ENCODE measurements at regions not wholly inside any gene's neighbourhood (a gene's known extent, or its start where the extent isn't known, plus 50 kb on each side); places are given as distances from the start of the nearest gene placed in this dataset.
"Not testable (repeated sequence)": the region's sequence is repeated elsewhere in the genome, so short reads cannot be mapped to it uniquely, and the experiment has no call there.

DNA sequence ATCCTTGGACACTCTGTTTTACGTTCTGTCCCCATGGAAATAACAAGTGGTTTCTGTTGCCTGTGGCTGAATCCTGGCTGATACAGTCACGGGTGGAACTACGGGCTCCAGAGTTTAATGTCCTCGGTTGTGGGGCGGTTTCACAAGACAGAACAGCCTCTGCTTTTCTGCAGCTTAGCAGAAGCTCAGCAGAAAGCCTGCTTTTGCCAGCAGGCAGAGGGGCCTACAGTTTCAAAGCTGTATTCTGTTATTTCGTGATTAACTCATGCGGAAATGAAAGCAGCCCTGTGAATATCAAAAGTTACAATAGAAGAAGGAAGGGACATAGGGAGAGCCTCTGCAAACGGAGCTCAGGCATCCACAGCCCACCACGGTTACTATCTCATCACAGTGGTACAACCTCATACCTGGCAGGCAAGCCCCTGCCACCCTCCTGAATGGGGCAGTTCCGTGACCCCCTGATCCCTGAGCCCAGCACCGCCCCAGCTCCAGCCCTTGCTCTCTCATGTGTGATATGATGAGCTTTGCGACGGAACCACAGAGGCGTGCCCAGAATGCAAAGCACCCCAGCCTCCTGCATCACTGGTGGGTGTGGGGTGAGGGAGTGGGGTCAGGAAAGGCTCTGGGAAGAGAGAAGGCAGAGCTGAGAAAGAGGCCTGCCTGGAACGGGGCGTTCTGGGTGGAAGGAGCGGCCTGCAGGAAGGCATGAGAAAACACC is 360.6 kb downstream of the BRD1 start:
- DNase-seq: no peak

DNA sequence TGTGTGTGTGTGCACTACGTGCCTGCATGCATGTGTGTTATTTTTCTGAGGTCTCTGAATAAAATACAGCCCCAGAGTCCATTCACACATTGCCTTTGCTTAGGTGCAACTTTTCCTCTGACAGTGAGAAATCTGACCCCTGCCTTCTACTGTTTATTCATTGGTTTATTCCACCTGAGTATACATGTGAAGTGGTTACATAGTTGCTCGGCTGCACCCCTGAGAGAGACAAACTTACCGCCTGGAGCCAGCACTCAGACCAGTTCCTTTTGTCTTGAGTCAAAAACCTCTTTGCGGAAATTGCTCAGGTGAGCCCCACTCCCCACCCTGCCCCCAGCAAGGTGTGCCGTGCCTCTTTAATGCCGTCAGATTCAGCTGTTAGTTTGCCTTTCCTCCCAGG is 363.6 kb downstream of the BRD1 start:
- DNase-seq: no peak

DNA sequence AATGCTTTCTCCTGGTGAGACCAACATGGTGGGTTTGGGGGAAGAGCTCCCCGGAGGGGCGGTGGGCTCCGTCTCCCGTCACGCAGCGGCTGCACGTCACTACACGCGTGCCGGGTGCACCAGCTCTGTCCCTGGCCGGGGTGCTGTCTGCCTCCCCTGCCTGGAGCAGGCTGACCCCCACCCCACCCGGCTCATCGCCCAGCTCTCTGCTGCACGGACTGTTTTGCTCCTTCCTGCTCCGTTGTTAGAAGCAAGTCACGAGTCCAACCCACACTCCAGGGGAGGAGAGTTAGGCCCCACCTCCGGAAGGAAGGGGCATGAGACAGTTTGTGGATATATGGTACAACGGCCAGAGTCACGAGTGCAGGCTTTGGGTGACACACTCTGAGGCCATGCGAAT is 364.9 kb downstream of the BRD1 start:
- peak in 1 of 56 donors; percentile 32 for DNase-seq

DNA sequence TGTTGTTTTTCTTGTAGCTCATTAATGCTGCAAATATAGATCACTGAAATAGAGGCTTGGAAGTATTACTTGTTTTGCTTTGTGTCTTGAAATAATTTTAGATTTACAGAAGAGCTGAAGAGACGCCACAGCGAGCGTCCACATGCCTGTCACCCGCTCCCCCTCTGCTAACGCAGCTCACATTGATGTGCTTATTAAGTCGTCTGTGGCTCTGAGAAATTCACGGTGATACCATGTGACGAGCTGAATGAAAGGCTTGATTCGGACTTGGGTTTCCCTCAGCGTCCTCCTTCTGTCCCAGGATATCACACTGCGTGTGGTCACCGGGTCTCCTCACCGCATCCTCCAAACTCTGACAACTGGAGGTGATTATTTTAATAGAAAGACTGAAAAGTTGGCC is 365.4 kb downstream of the BRD1 start:
- no peak for DNase-seq

DNA sequence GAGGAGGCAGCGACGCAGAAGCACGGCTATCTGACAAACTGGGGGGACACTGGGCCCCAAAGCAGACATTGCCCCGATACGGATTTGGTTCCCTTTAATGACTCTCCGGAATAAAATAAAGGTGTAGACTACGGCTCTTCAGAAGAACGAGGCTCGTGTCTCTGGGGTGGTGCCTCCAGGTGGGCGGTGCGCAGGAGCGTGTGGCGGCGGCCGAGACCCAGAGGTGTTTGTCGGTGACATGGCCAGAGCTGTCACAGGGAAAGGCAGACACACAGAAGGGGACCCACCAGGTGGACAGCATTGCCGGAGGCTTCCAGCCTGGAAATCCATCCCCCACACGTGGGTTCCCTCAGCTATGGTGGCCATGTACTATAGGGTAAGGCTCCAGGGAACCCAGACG is 366.0 kb downstream of the BRD1 start:
- no peak for DNase-seq

DNA sequence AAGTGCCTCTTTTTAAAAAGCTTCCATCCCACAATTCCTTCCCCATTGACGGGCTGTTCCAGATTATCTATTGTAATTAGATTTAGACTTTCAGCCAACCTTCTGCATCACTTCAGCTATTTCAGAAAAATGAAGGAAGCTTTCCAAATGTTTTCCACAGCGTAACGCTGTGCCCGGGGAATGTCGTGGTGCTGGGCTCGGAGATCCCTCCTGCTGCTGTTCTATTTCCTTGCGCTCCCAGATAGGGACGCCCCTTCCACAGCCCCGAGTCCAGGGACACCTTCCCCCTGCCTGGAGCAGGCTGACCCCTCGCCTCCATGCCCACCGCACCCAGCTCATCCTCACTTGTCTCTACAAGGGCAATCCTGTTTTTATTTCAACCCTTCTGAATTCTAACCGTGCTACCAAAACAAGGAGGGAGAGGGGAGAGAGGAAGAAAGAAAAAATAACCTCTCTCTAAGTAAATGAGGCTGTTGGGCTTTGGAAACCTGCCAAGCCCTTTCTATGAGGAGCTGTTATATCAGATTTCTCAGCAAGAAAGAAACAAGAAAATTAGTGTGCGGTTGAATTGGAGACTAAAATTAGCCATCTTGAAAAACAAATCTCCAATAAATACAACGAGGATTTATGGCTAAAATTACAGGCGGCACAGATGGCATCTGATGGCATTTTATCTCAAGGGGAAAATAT is 366.9 kb downstream of the BRD1 start:
- DNase-seq: peak in 5 of 56 donors; percentile 12 to 79 (median 43)

DNA sequence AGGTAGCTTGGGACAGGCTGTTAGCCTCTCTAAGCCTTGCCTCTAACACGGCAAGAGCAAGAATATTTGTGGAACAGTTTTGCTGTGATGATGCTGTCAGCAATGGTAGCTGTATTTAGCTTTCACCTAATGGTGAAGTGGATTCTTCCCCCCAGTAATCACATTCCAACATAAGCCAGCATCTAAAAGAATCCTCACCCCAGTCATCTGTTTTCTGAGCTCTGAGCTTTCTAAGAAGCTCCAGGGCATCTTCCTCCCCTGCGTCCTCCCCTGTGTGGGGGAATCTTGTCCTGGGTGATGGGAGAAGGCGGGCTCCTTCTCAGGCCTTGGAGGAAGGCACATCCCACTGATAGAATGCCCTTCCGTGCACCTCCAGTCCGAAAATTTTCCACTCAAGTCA is 367.6 kb downstream of the BRD1 start:
- DNase-seq: no peak

DNA sequence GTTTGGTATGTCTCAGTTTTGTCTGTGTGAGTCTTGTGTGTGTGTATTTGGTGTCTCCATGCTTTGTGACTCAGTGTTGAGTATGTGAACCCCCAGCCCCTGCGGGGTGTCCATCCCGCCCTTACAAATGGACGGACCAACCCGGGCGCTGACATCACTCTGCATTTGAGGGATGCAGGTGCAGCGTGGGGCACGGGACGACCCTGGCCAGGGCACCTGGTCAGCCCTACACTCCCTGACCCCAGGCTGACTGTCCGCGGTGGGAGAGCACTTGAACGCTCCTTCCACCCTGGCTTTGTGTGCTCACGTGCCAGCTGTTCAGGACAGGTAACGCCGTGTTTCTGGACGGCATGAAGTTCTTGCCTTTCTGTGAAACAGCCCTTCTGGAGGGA is 369.0 kb downstream of the BRD1 start:
- no peak for DNase-seq

DNA sequence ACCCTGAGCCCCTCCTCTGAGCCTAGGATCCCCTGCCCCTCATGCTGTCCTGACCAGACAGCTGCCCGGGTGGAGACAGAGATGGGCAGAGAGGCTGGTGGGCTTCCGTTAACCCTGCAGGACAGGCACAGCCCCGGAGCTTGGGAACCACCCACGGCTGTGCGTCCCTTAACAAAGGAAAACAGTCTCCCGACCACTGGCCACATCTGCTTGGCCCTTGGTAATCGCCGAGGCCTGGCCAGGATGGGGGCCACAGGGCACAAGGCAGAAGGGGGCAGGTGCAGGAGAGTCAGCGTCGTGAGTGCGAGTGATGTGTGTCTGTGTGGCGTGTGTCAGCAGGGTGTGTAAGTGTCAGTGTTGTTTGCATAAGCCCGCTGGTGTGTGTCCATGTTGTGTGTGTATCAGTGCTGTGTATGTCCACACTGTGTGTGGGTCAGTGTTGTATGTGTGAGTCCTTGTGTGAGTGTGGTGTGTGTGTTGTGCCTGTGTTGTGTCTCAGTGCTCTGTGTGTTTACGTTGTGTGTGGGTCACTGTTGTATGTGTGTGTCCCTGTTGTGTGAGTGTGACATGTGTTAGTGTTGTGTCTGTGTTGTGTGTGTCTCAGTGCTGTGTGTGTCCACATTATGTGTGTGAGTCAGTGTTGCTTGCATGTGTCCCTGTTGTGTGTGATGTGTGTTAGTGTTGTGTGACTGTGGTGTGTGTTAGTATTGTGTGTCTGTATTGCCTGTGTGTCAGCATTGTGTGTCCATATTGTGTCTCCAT is 369.5 kb downstream of the BRD1 start:
- no peak for DNase-seq

DNA sequence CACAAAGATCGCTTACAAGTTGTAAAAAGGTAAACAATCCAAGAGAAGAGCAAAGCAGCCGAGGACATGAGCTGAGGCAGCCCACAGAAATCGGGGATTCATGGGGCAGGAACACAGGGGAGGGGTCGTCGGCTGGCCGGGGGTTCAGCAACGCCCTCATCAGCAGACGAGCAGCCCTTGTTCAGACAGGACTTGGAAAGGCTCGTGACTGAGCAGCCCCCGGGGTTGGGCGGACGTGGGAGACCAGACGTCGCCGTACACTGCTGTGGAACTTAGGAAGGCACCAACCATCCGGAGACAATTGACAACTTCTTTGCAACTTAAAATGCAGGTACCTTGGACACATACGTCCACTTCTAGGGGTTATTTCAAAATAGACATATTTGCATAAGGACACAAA is 370.5 kb downstream of the BRD1 start:
- no peak for DNase-seq

DNA sequence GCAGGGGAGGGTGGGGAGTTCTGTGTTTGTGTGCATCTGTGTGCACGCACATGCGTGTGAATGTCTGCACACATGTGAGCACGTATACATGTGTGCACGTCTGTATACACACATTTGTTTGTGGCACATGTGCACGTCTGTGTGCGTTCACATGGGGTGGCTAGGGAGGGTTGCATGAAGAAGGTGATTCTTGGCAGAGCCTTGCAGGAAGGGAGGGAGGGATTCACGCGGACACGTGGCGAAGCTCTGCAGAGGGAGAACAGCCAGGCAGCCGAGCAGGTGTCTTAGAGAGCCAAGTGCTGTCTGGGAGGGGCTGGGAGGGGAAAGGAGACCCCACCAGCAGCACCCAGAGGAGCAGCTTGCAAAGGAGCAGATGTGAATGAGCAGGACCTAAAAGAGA is 372.1 kb downstream of the BRD1 start:
- no peak for DNase-seq

DNA sequence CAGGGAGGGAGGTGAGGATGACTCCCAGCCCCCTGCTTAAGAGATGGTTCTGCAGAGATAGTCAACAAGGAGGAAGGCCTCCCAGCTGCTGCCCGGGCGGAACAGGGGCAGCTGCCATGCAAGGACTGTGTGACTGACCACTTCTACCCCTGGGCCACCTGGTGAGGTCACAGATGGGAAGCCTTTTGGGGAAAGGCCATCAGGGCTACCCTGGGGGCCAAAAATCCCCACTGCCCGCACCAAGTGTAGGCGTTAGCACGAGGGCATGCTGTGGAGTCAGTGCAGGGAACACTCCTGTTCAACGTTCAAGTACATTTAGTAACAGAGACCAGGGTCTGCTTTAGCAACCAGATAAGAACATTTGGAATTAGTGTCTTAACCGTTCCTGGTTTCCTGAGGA is 372.9 kb downstream of the BRD1 start:
- no peak for DNase-seq

DNA sequence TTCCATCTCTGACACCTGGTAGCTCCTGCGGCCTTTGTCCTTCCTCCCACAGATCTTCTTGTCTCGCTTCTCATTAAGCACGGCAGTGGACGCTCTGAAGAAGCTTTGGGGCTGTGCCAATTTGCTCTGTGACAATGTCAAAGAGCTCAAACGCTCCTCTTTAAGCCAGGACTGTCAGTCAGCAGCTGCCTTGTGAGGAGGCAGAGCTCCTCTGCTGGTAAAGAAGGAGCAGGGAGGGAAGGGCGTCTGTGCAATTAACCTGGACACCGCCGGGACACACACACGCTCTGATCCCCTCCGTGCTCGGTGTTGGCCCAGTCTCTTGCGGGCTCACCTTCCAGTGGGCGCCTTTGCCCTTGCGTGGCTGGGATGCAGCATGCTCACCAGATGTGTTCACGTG is 373.9 kb downstream of the BRD1 start:
- no peak for DNase-seq

DNA sequence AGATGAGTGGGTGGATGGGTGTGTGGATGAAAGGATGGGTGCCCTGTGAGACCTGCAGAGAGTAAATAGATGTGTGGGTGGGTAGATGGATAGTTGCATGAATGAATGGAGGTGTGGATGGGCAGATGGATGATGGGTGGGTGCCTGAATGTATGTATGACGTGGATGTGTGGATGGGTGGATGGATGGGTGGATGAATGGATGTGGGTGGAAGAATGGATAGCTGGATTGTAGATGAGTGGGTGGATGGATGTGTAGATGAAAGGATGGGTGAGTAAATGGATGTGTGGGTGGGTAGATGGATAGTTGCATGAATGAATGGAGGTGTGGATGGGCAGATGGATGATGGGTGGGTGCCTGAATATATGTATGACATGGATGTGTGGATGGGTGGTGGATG is 374.7 kb downstream of the BRD1 start:
- DNase-seq: not testable (repeated sequence)

DNA sequence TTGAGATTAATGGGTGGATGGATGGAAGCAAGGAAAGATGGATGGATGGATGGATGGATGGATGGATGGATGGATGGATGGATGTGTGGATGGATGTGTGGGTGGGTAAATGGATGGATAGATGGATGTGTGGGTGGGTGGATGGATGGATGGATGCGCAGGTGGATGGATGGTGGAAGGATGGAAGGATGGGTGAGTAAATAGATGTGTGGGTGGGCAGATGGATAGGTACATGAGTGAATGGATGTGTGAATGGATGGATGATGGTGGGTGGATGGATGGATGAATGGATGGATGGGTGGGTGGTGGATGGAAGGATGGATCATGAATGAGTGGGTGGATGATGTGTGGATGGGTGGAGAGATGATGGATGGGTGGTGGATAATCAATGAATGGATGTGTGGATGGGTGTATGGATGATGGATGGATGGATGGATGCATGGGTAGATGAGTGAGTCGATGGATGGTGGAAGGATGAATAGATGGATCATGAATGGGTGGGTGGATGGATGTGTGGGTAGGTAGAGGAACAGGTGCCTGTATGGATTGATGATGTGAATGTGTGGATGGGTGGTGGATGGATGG is 375.2 kb downstream of the BRD1 start:
- DNase-seq: no peak

DNA sequence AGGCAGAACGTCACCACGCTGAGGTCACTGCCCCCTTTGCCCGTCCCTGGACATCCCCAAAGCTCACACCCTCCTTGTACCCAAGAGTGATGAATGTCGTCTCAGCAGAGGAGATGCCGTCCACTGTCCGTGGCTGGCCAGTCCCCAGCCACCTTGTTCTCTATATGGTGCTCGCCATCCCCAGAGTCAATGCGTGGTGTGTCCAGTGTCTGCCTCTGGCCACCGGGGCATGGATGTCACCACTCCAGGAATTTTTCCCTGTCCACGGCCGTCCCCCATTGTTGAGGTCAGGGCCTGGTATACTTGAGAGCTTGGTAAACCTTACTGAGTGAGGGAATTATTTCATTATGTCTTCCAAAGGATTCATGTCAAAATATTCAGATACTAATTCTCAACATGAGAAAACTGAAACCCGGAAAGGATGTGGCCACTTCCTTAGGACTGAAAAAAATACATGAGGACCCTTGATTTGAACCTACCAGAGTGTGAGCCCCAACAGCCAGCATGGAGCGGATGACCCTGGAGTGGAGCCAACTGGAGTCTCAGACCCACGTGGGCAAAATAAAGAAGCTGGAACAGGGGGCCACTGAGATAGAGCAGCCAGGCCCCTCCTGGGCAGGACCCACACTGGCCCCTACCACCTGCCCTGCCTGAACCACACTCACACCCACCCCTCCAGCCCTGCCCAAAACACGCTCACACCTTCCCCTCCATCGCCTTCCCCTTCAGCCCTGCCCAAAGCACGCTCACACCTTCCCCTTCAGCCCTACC is 376.4 kb downstream of the BRD1 start:
- DNase-seq: no peak

DNA sequence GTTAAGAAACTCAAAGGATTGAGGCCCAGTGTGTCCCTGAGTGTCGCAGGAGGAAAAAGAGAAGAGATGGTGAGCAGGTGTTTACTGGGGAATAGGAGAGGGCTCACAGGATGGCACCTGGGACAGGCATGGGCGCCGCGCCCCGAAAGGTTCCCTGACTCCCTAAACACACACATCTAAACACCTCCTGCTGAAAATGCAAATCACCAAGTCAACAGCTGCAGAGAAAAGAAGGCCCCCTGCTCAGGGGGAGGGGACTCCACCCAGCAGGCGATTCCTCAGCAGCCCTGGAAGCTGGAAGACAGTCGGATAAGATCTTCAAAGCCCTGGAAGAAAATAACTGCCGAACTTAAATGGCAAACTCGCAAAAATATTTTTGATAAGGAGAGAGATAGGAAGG is 377.2 kb downstream of the BRD1 start:
- DNase-seq: no peak

DNA sequence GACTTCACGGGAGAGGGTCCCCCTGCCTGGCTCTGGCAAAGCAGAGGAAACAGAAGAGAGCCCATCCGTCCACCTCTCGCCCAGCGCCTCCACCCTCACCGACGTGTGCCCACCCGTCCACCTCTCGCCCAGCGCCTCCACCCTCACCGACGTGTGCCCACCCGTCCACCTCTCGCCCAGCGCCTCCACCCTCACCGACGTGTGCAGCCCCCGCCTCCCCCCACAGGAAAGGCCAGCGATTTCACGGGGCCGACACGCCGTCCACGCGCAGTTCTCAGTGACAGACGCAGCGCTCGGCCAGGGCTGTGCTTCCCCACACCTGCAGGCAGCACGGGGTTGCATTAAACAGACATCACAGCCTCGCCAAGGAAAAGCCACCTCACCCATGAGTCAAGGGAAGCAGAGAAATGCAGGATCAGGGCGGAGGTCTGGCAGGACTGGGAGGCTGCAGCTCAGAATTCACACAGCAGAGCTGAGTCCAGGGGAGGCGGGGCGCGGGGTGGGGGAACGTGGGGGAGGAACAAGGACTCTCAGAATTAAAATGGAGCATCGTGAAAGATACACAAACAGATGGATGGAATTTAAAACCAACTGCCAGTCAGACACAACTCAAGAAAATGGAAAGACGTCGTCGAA is 377.7 kb downstream of the BRD1 start:
- peak in 1 of 56 donors; percentile 25 for DNase-seq

DNA sequence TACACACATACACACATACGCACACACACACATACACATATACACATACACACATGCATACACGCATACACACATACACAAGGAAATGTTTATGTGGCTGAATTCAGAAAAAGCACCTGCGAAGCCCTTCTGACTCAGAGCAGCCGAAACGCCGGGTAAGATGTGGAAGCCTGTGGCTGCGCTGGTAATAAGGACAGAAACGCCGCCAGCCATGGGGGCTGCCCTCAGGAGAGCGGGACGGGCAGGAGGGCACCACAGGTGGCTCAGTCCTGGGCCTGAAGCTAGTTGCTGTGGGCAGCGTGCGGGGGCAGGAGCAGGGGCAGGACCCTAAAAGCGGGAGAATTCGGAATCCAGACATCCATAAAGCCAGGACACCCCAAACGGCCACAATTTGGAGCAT is 378.3 kb downstream of the BRD1 start:
- peak in 1 of 56 donors; percentile 9 for DNase-seq

DNA sequence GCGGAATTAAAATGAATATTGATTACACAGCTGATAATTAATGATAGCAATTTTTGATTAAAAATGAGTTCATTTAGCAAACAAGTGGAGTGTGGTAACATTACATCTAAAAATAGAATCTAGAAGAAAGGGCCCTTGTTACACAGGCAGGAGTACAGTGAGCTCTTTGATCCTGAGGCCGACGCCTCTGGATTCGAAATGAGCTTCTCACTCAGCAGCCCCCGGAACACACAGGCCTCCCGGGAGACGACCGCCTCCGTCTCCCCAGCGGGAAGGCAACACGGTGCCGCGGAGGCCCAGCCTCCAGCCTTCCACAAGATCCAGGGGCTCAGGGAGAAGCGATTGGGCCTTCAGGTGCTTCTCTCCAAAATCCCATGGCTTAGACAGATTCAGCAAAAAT is 379.1 kb downstream of the BRD1 start:
- DNase-seq: peak in 49 of 56 donors; percentile 14 to 90 (median 62)

DNA sequence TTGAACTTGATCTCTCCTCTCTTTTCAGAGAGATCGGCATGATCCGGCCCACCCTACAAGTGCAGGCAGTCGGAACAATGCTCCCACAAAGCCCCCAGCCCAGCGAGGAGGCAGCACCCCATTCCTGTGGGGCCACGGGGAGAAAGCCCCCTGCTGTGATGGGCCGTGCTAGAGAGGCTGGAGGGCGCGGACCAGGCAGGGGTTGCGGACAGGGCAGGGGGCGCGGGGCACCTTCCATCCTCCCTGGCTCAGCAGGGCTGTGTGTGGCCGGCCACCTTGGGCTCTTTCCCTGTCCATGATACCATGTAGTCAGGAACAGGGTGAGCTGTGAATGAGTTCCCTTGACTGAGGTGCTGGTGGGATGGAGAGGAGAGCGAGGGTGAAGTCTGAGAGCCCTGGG is 379.8 kb downstream of the BRD1 start:
- DNase-seq: no peak

Data from amygdala (tissue), 56 donors.